Astrocyte of the cerebellum (primary cell): ENCODE measurements at regions not wholly inside any gene's neighbourhood (a gene's known extent, or its start where the extent isn't known, plus 50 kb on each side); places are given as distances from the start of the nearest gene placed in this dataset.

Experiments
- DNase-seq: peaks from one replicate; pipeline ENCODE4 v3.0.0-alpha.2; 2011; ENCODE audit warnings: low read depth
- H3K4me3 ChIP-seq: 2 replicates; pipeline ENCODE4 v1.5.1; 2011; ENCODE audit warnings: mild to moderate bottlenecking, low read depth, low read length, moderate library complexity
- in situ Hi-C: cut with HindIII; loops from 2 replicates; pipeline ENCODE4 v1.10.0; 2017; ENCODE audit warnings: low sequenced_read_pairs
- TF ChIP-seq, protein P1 (sequence below): IDR thresholded peaks from 2 replicates; pipeline ENCODE4 v1.5.1; 2012; ENCODE audit warnings: low read length, low read depth, moderate library complexity, mild to moderate bottlenecking; ENCODE audit errors: missing control alignments

DNA sequence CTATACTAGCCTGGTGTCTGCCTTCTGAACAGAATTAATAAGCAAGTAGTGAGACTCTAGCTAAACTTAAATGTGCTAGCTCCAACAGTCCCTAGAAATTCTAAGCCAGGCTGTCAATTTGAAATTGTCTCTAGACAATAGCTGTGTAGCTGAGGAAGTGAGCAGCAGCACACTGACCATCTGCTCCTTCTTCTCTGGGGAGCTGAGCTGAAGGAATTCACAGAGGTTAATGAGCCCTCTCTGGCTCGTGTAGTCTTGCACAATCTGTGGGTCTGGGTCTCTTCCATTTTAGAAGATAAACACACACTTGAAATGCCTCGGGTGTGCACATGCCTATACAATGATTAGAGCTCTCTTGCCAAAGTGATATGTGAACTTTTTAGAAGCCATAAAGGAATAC, 63.5 kb upstream of the BARX1 start:
- TF ChIP-seq, protein P1, sequence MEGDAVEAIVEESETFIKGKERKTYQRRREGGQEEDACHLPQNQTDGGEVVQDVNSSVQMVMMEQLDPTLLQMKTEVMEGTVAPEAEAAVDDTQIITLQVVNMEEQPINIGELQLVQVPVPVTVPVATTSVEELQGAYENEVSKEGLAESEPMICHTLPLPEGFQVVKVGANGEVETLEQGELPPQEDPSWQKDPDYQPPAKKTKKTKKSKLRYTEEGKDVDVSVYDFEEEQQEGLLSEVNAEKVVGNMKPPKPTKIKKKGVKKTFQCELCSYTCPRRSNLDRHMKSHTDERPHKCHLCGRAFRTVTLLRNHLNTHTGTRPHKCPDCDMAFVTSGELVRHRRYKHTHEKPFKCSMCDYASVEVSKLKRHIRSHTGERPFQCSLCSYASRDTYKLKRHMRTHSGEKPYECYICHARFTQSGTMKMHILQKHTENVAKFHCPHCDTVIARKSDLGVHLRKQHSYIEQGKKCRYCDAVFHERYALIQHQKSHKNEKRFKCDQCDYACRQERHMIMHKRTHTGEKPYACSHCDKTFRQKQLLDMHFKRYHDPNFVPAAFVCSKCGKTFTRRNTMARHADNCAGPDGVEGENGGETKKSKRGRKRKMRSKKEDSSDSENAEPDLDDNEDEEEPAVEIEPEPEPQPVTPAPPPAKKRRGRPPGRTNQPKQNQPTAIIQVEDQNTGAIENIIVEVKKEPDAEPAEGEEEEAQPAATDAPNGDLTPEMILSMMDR: no peak
- in situ Hi-C loops: no loop called here
- no peak overlapping the region for H3K4me3 ChIP-seq
- DNase-seq: no peak

DNA sequence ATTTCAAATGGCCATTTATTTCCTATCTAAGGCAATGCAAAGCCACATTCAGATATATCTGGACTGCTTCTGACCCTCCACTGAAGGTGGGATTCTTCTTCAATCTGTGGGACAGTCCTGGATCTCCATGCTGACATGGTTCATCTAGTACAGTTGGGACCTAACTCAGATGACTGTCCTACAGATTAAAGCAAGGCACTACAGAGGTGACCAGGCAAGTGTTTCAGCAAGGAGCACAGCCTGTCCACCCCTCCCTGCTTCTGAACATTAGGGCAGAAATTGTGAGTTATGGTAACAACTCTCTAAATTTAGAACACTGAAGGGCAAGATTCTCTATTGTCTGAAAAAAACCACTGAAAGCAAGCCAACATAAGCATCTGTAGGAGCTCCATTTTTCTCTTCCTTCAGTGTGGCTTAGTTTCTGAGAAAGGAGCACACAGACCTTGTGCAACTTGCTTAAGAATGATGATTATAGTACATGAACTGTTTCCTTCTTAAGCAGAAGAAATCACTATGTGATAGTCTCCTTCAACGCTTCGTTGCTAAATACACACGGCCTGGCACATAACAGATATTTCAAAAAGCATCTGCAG, 62.9 kb upstream of the BARX1 start:
- in situ Hi-C loops: no loop called here
- no peak overlapping the region for H3K4me3 ChIP-seq
- no peak for DNase-seq
- TF ChIP-seq, protein P1: no peak

DNA sequence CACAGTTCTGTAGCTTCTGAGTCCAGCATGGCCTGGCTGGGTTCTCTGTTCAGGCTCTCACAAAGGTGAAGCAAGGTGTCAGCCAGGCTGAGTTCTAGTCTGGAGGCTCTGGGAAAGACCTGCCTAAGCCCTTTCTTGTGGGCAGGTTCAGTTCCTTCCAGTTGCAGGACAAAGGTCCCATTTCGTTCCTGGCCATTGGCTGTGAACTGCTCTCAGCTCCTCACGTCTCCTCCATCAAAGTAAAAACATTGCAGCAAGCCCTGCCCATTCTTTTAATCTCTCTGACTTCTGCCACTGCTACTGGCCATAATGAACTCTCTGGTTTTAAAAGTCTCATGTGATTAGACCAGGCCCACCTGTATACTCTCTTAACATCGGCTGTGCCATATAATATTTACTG, 61.6 kb upstream of the BARX1 start:
- TF ChIP-seq, protein P1: no peak
- no peak overlapping the region for H3K4me3 ChIP-seq
- in situ Hi-C loops: no loop called here
- DNase-seq: no peak

DNA sequence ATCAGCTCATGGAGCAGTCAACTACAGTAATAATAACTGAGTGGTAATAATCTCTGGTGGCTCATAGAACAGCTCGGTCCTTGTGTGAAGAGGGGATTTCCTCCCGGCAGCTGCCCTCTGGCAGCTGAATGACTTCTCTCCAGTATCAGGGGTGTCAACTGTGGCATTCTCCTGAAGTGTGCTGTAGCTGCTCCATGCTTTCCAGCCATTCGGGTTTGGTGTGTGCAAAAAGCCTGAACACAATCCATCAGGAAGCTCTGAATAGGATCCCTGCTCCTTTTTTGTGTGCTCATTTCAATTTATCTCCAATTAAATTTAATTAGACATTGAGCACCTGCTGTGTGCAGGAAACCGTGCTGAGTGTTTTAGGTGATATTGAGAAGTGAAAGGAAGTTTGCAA, 59.8 kb upstream of the BARX1 start:
- no peak for DNase-seq
- in situ Hi-C loops: no loop called here
- TF ChIP-seq, protein P1: no peak
- no peak overlapping the region for H3K4me3 ChIP-seq

DNA sequence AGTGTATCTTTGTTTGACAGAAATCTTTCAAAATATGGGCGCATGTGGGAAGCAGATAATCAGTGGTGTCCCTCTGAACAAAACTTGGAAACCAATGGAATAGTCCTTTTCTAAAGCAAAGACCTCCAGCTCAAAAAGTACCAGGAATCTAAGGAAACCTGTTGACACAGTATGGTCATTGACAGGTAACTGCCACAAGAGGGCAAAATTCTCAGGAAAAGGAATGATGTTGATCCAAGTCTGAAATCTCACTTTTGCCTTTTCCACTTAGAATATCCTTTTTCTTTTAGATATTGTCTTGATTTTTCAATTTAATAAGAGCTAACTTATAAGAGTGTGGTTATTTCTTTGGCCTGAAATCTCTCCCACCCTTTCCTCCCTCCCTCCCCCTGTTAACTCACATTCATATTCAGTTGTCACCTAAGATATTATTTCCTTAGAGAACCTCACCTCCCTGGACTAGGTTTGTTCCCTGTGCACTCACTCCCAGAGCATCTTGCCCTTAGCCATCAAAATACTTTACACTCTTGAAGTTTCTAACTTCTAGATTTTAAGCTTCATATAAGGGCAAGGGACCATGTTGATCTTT, 59.0 kb upstream of the BARX1 start:
- in situ Hi-C loops: no loop called here
- DNase-seq: no peak

DNA sequence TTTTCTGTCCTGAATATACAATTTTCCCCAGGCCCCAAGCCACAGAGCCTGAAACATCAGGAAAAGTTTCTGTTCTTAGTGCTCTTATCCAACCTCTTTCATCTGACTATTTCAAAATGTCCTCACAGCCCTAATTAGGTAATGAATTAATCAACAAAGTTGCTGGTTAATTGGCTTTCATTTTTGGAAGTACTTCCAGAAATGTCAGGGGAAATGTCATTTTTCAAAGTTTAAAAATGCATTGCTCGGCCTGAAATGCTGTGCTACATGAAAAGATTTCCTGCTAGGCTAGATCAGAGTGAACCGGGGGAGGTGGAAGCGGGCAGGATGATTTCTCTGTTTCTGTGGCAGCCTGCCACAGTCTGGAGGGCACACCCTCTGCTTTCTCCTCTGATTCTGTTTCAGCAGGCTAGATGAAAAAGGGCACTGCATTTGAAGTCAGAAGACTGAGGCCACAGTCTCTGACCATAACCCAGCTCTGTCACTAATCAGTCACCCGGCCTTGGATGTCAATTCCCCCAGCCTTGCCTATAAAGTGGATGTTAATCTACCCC, 55.9 kb upstream of the BARX1 start:
- DNase-seq: no peak
- no peak overlapping the region for H3K4me3 ChIP-seq
- TF ChIP-seq, protein P1: no peak
- in situ Hi-C loops: no loop called here

More for the DNA sequence above, 59.0 kb upstream of the BARX1 start:
- TF ChIP-seq, protein P1: peak; percentile 65
- H3K4me3 ChIP-seq: no peak overlapping the region
